ENCODE measurements at regions not wholly inside any gene's neighbourhood (a gene's known extent, or its start where the extent isn't known, plus 50 kb on each side); places are given as distances from the start of the nearest gene placed in this dataset.

DNA sequence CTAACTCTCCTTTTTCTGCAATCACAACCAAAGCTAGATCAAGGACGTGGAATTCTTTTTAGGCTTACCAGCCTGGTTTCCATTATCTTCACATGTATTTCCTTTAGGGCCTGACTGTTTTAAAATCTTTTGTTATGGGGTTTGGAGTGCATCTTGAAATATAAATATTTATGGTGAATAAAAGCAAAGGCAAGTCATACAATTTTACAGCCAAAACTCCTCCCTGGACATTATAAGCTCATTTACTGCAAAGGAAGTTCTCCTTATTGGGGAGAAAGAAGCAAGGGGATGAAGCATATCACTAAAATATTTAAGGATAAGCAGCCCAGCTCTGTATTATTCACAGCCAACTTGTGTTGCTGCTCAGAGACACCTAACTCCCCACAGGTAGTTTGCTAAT lies 132.2 kb upstream of the TARS1 start (continued):
- TF ChIP-seq, protein P1, sequence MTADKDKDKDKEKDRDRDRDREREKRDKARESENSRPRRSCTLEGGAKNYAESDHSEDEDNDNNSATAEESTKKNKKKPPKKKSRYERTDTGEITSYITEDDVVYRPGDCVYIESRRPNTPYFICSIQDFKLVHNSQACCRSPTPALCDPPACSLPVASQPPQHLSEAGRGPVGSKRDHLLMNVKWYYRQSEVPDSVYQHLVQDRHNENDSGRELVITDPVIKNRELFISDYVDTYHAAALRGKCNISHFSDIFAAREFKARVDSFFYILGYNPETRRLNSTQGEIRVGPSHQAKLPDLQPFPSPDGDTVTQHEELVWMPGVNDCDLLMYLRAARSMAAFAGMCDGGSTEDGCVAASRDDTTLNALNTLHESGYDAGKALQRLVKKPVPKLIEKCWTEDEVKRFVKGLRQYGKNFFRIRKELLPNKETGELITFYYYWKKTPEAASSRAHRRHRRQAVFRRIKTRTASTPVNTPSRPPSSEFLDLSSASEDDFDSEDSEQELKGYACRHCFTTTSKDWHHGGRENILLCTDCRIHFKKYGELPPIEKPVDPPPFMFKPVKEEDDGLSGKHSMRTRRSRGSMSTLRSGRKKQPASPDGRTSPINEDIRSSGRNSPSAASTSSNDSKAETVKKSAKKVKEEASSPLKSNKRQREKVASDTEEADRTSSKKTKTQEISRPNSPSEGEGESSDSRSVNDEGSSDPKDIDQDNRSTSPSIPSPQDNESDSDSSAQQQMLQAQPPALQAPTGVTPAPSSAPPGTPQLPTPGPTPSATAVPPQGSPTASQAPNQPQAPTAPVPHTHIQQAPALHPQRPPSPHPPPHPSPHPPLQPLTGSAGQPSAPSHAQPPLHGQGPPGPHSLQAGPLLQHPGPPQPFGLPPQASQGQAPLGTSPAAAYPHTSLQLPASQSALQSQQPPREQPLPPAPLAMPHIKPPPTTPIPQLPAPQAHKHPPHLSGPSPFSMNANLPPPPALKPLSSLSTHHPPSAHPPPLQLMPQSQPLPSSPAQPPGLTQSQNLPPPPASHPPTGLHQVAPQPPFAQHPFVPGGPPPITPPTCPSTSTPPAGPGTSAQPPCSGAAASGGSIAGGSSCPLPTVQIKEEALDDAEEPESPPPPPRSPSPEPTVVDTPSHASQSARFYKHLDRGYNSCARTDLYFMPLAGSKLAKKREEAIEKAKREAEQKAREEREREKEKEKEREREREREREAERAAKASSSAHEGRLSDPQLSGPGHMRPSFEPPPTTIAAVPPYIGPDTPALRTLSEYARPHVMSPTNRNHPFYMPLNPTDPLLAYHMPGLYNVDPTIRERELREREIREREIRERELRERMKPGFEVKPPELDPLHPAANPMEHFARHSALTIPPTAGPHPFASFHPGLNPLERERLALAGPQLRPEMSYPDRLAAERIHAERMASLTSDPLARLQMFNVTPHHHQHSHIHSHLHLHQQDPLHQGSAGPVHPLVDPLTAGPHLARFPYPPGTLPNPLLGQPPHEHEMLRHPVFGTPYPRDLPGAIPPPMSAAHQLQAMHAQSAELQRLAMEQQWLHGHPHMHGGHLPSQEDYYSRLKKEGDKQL (CRISPR knock-in tag; IDR thresholded peaks at IDR 0.05; ENCODE audit: low read depth): no peak

DNA sequence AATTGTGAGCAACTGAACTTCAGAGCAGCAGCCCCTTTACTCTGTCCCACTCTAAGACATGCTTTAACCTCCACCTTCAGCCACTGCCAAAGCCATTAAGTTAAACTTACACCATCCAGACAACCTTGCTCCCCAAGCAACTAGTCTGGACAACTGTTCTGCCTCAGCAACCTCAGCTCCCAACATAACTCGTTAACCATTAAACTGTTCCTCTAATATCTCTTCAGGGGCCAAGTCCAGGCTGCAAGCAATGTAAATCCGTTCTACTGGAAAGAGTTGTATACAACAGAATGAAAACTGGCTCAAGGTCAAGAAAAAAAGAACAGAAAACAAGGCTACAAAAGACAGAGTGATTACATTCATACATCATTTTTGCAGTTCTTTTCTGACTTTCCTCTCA lies 131.7 kb upstream of the TARS1 start:
- H3K79me2 ChIP-seq (ENCODE audit: insufficient read depth, low read length): no peaks in the 10 kb centered on the region
- no peaks in the 10 kb centered on the region for H3K36me3 ChIP-seq (replicated peaks in 1 of 2; ENCODE audit: control insufficient read depth in 1 of 2, insufficient read depth in 2 of 2, low read length in 2 of 2)
- no peaks in the 10 kb centered on the region for H4K20me1 ChIP-seq (ENCODE audit: insufficient read depth, low read length)
- H3K9ac ChIP-seq (ENCODE audit: insufficient read depth, low read depth, low read length): no peak overlapping the region
- no peak overlapping the region for H2AFZ ChIP-seq (ENCODE audit: low read length)
- H3K4me3 ChIP-seq (replicated peaks in 1 of 3; ENCODE audit: insufficient read depth in 1 of 3, low read depth in 2 of 3, low read length in 3 of 3): no peak overlapping the region
- in situ Hi-C loops (cut with HindIII; ENCODE audit: extremely low pct_ligation_motif_present, low pct_unique_long_range_greater_than_20kb): no loop called here
- intact Hi-C loops (cut with micrococcal nuclease; ENCODE audit: unreplicated experiment): no loop called here
- TF ChIP-seq, protein P2, sequence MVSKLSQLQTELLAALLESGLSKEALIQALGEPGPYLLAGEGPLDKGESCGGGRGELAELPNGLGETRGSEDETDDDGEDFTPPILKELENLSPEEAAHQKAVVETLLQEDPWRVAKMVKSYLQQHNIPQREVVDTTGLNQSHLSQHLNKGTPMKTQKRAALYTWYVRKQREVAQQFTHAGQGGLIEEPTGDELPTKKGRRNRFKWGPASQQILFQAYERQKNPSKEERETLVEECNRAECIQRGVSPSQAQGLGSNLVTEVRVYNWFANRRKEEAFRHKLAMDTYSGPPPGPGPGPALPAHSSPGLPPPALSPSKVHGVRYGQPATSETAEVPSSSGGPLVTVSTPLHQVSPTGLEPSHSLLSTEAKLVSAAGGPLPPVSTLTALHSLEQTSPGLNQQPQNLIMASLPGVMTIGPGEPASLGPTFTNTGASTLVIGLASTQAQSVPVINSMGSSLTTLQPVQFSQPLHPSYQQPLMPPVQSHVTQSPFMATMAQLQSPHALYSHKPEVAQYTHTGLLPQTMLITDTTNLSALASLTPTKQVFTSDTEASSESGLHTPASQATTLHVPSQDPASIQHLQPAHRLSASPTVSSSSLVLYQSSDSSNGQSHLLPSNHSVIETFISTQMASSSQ (IDR thresholded peaks at IDR 0.05; ENCODE audit: low read depth): 0 out of 2 replicates have a peak, but pooled peaks have one; percentile 18
- TF ChIP-seq, protein P2 (CRISPR knock-in tag; IDR thresholded peaks at IDR 0.05; ENCODE audit: borderline replicate concordance): no peak
- TF ChIP-seq ZNF670 (CRISPR knock-in tag; IDR thresholded peaks at IDR 0.05; ENCODE audit: borderline replicate concordance): no peak
- TF ChIP-seq ZFP62 (CRISPR knock-in tag; IDR thresholded peaks at IDR 0.05): no peak
- no peak for TF ChIP-seq TMF1 (CRISPR knock-in tag; IDR thresholded peaks at IDR 0.05; ENCODE audit: low read depth)
- TF ChIP-seq, protein P3, sequence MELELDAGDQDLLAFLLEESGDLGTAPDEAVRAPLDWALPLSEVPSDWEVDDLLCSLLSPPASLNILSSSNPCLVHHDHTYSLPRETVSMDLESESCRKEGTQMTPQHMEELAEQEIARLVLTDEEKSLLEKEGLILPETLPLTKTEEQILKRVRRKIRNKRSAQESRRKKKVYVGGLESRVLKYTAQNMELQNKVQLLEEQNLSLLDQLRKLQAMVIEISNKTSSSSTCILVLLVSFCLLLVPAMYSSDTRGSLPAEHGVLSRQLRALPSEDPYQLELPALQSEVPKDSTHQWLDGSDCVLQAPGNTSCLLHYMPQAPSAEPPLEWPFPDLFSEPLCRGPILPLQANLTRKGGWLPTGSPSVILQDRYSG (CRISPR knock-in tag; IDR thresholded peaks at IDR 0.05): no peak
- TF ChIP-seq ZNF230 (CRISPR knock-in tag; IDR thresholded peaks at IDR 0.05): no peak
- TF ChIP-seq KDM3A (CRISPR knock-in tag; IDR thresholded peaks at IDR 0.05; ENCODE audit: low read depth): no peak
- no peak for TF ChIP-seq MAFF (IDR thresholded peaks at IDR 0.05; ENCODE audit: low read depth, low read length)
- TF ChIP-seq KLF15 (CRISPR knock-in tag; IDR thresholded peaks at IDR 0.05; ENCODE audit: borderline replicate concordance): no peak
- FAIRE-seq (no peak), DNase-seq (ENCODE audit: low spot score) (no peak), ATAC-seq (peak; percentile 74)
- no TSS peak for BruUV-seq (replicated peaks)
- no peaks in the 10 kb centered on the region for H3K27me3 ChIP-seq (ENCODE audit: control insufficient read depth in 1 of 2, insufficient read depth in 2 of 2, low read length in 2 of 2)
- peaks cover 17% of the 10 kb centered on the region for H3K4me1 ChIP-seq (ENCODE audit: insufficient read depth, low read length)
- no peak overlapping the region for H3K4me2 ChIP-seq (ENCODE audit: low read depth, low read length)
- ChIA-PET CTCF (ENCODE audit: low intra/inter-chr PET ratio, low total read pairs) (no interaction called here), POLR2A (no interaction called here)
- WGBS (ENCODE audit: low lambda C conversion rate): 2% methylated on average over 2 of the region's 2 CpGs
- no peak overlapping the region for H3K27ac ChIP-seq (ENCODE audit: extremely low read length, insufficient read depth, low read length)
- no peaks in the 10 kb centered on the region for H3K9me3 ChIP-seq (ENCODE audit: low read length)
